IMR-90 (cell line): ENCODE measurements at regions not wholly inside any gene's neighbourhood (a gene's known extent, or its start where the extent isn't known, plus 50 kb on each side); places are given as distances from the start of the nearest gene placed in this dataset.
"Not testable (repeated sequence)": the region's sequence is repeated elsewhere in the genome, so short reads cannot be mapped to it uniquely, and the experiment has no call there.

ENCODE experiments used
- ATAC-seq: fragments of 200-7000 bp; cut with Tn5 transposase; 2 replicates; pipeline ENCODE4 v1.9.1; 2020; ENCODE audit warnings: low read depth, mild to moderate bottlenecking, moderate library complexity
- BruUV-seq: library from RNA; stranded (reverse); fragments of 400-500 nt; replicated peaks from 2 replicates; lab custom pipeline; 2021; lab: Mats Ljungman, UMichigan
- CTCF ChIA-PET: fragments of 300-600 bp; formaldehyde crosslinking; extraction: SDS; loops from one replicate; lab custom pipeline; 2021; ENCODE audit warnings: antibody characterized with exemption; lab: Yijun Ruan, JAX
- POLR2A ChIA-PET: fragments of 300-600 bp; sonication (Branson Sonifier 250); formaldehyde crosslinking; loops from one replicate; lab custom pipeline; 2022; ENCODE audit warnings: antibody characterized with exemption; ENCODE audit not compliant: unreplicated experiment; lab: Charles Lee
- DNase-seq: peaks from one replicate; pipeline ENCODE4 v3.0.0; 2013
- H2AFZ ChIP-seq: replicated peaks from 2 replicates; pipeline ENCODE3; 2013; ENCODE audit warnings: low read length, mild to moderate bottlenecking; ENCODE audit not compliant: poor library complexity
- H2AK5ac ChIP-seq: 2 replicates; pipeline ENCODE4 v1.6.1; 2013; ENCODE audit warnings: low read depth, low read length, inconsistent platforms
- H2AK9ac ChIP-seq: replicated peaks from 2 replicates; pipeline ENCODE3; 2013; ENCODE audit warnings: mild to moderate bottlenecking, low read depth, low read length, moderate library complexity; ENCODE audit not compliant: poor library complexity
- H2BK120ac ChIP-seq: 2 replicates; pipeline ENCODE4 v1.6.1; 2013; ENCODE audit warnings: low read depth, low read length, inconsistent platforms
- H2BK15ac ChIP-seq: 3 replicates; pipeline ENCODE4 v1.6.1; 2013; ENCODE audit warnings: low read depth, low read length, inconsistent platforms
- H2BK20ac ChIP-seq: 2 replicates; pipeline ENCODE4 v1.6.1; 2013; ENCODE audit warnings: low read depth, mild to moderate bottlenecking, inconsistent platforms, low read length, moderate library complexity
- H2BK5ac ChIP-seq: 2 replicates; pipeline ENCODE4 v1.6.1; 2013; ENCODE audit warnings: mild to moderate bottlenecking, low read depth, low read length, inconsistent platforms; ENCODE audit not compliant: poor library complexity, severe bottlenecking
- H3K14ac ChIP-seq: replicated peaks from 2 replicates; pipeline ENCODE4 v1.6.1; 2013; ENCODE audit warnings: low read depth, low read length, inconsistent platforms
- H3K18ac ChIP-seq: 2 replicates; pipeline ENCODE4 v1.6.1; 2013; ENCODE audit warnings: low read depth, low read length, control low read depth
- H3K23ac ChIP-seq: 2 replicates; pipeline ENCODE4 v1.6.1; 2013; ENCODE audit warnings: low read depth, low read length, inconsistent platforms
- H3K27ac ChIP-seq: 2 replicates; pipeline ENCODE4 v1.5.1; 2013; ENCODE audit warnings: mild to moderate bottlenecking, control low read depth, low read length; ENCODE audit not compliant: insufficient read depth
- H3K27me3 ChIP-seq: 2 replicates; pipeline ENCODE4 v1.6.1; 2013; ENCODE audit warnings: low read length; ENCODE audit not compliant: control insufficient read depth, insufficient read depth
- H3K36me3 ChIP-seq: 2 replicates; pipeline ENCODE4 v1.6.1; 2013; ENCODE audit warnings: low read length, mixed read lengths; ENCODE audit not compliant: control insufficient read depth, insufficient read depth
- H3K4ac ChIP-seq: 2 replicates; pipeline ENCODE4 v1.6.1; 2013; ENCODE audit warnings: low read depth, low read length, inconsistent platforms
- H3K4me1 ChIP-seq: 2 replicates; pipeline ENCODE4 v1.6.1; 2013; ENCODE audit warnings: low read length, mixed read lengths; ENCODE audit not compliant: control insufficient read depth, insufficient read depth
- H3K4me2 ChIP-seq: 2 replicates; pipeline ENCODE4 v1.6.1; 2013; ENCODE audit warnings: low read depth, mild to moderate bottlenecking, control low read depth, low read length, moderate library complexity
- H3K4me3 ChIP-seq: 2 replicates; pipeline ENCODE4 v1.5.1; 2013; ENCODE audit warnings: low read depth, mild to moderate bottlenecking, control low read depth, low read length, moderate library complexity; ENCODE audit not compliant: insufficient read depth
- H3K56ac ChIP-seq: 2 replicates; pipeline ENCODE4 v1.6.1; 2013; ENCODE audit warnings: low read length, inconsistent platforms; ENCODE audit not compliant: insufficient read depth; ENCODE audit errors: extremely low read depth
- H3K79me1 ChIP-seq, 2 experiments: 2 replicates each; pipeline ENCODE4 v1.6.1; 2013; ENCODE audit warnings: low read length in 2 of 2, inconsistent platforms in 1 of 2, low read depth in 1 of 2
- H3K9ac ChIP-seq: 2 replicates; pipeline ENCODE4 v1.6.1; 2013; ENCODE audit warnings: low read depth, low read length, control low read depth
- H3K9me1 ChIP-seq: 2 replicates; pipeline ENCODE4 v1.6.1; 2013; ENCODE audit warnings: low read length, inconsistent platforms; ENCODE audit not compliant: insufficient read depth
- H3K9me3 ChIP-seq: 2 replicates; pipeline ENCODE4 v1.6.1; 2013; ENCODE audit warnings: low read length; ENCODE audit not compliant: control insufficient read depth, insufficient read depth
- H4K20me1 ChIP-seq: 2 replicates; pipeline ENCODE4 v1.6.1; 2013; ENCODE audit warnings: low read length, inconsistent platforms; ENCODE audit not compliant: insufficient read depth
- H4K5ac ChIP-seq: 2 replicates; pipeline ENCODE4 v1.6.1; 2013; ENCODE audit warnings: mild to moderate bottlenecking, low read depth, low read length, control low read depth
- H4K8ac ChIP-seq, 2 experiments: 2 replicates each; pipeline ENCODE4 v1.6.1; 2013; ENCODE audit warnings: low read depth in 2 of 2, low read length in 2 of 2, control low read depth in 1 of 2, inconsistent platforms in 1 of 2
- H4K91ac ChIP-seq: 2 replicates; pipeline ENCODE4 v1.6.1; 2013; ENCODE audit warnings: low read depth, low read length, inconsistent platforms; ENCODE audit not compliant: insufficient read depth
- WGBS, 2 experiments: methylation state at CpG; one replicate each; pipeline versions ENCODE4 v1.1.5 to v1.1.7; 2013; ENCODE audit warnings: missing lambda C conversion rate in 2 of 2; ENCODE audit not compliant: insufficient read length in 1 of 2; ENCODE audit errors: extremely low coverage in 2 of 2; 5-methylcytosine and 5-hydroxymethylcytosine counted together
- dilution Hi-C: fragments of 300-500 bp; cut with HindIII; formaldehyde crosslinking; loops from one replicate; pipeline ENCODE4 v1.14.3; 2018; ENCODE audit warnings: low sequenced_read_pairs; ENCODE audit not compliant: unreplicated experiment
- in situ Hi-C: fragments of 300-500 bp; cut with MboI; formaldehyde crosslinking; loops from 3 replicates; pipeline ENCODE4 v1.14.3; 2019; ENCODE audit warnings: low sequenced_read_pairs, inconsistent platforms, mixed read lengths
- intact Hi-C: fragments of 100-400 bp; cut with micrococcal nuclease; formaldehyde crosslinking; loops from 2 replicates; pipeline ENCODE4 v1.10.0; 2022

DNA sequence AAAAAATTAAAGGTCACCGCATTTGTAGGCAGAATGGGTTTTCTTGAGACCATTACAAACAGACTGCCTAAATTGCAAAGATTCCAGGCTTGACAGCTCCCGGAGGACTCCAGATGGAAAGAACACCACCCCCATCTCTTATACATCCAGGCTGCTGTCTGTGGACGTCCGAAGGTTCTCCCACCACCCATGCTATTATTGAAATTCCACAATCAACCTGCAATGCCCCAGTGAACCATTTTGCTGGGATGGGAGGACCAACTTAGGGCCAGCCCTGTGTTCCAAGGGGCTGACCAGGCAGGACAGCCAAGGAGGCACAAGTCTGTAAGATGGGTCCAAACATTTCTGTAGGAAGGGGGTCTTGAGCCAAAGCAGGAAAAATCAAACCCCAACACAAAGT lies 122.7 kb downstream of the NPIPA8 start:
- H4K91ac ChIP-seq, in situ Hi-C loops, dilution Hi-C loops, H3K56ac ChIP-seq, BruUV-seq, H3K9me1 ChIP-seq, H3K27ac ChIP-seq, POLR2A ChIA-PET, H2BK15ac ChIP-seq, DNase-seq, H2BK20ac ChIP-seq, H3K79me1 ChIP-seq, H2BK5ac ChIP-seq, H4K5ac ChIP-seq, H4K20me1 ChIP-seq, H3K4me1 ChIP-seq, H3K27me3 ChIP-seq, H2AK9ac ChIP-seq, H3K18ac ChIP-seq, H3K4me3 ChIP-seq, intact Hi-C loops, H2AFZ ChIP-seq, H3K23ac ChIP-seq, H2BK120ac ChIP-seq, H3K9ac ChIP-seq, CTCF ChIA-PET, H3K36me3 ChIP-seq, H3K14ac ChIP-seq, H2AK5ac ChIP-seq, ATAC-seq, H3K4ac ChIP-seq, H4K8ac ChIP-seq, H3K9me3 ChIP-seq, H3K4me2 ChIP-seq: not testable (repeated sequence)
- no CpG with 5 or more reads among the region's 4 CpGs for WGBS, 2 experiments

DNA sequence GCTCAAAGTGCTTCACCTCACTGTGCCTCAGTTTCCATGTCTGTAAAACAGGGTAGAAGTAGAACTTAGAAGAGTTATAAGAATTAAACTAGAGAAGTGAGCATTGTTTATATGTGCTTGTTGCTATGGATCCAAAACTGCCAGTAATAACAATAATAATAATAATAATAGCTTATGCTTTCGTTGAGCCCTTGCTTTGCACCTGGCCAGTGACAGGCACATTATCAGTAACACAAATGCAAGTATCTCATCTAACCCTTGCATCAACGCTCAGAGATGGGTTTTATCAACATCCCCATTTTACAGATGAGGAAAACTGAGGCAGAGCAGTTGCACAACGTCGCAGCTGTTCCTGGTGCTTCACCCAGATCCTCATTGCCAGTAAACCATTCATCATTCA lies 125.0 kb downstream of the NPIPA8 start:
- H3K9me3 ChIP-seq, H3K79me1 ChIP-seq, H2BK120ac ChIP-seq, H4K5ac ChIP-seq, ATAC-seq, H2BK5ac ChIP-seq, H3K18ac ChIP-seq, H3K27ac ChIP-seq, H3K9ac ChIP-seq, H2AK9ac ChIP-seq, H4K91ac ChIP-seq, H2BK15ac ChIP-seq, H2AK5ac ChIP-seq, H3K4me1 ChIP-seq, CTCF ChIA-PET, in situ Hi-C loops, H3K23ac ChIP-seq, H2AFZ ChIP-seq, H3K56ac ChIP-seq, H3K36me3 ChIP-seq, H2BK20ac ChIP-seq, H3K14ac ChIP-seq, H3K4me2 ChIP-seq, H3K27me3 ChIP-seq, POLR2A ChIA-PET, H4K20me1 ChIP-seq, intact Hi-C loops, H4K8ac ChIP-seq, H3K4me3 ChIP-seq, dilution Hi-C loops, H3K4ac ChIP-seq, BruUV-seq, H3K9me1 ChIP-seq, DNase-seq: not testable (repeated sequence)
- no CpG with 5 or more reads among the region's 4 CpGs for WGBS, 2 experiments
